Heart right ventricle (tissue), 16 donors: ENCODE measurements at regions not wholly inside any gene's neighbourhood (a gene's known extent, or its start where the extent isn't known, plus 50 kb on each side); places are given as distances from the start of the nearest gene placed in this dataset.

Source experiments
- ATAC-seq, 8 donors: fragments of 200-7000 bp; cut with Tn5 transposase; one replicate each; pipeline ENCODE4 v1.9.1; 2020; ENCODE audit warnings: mild to moderate bottlenecking in 8 of 8, moderate library complexity in 8 of 8, moderate number of reproducible peaks in 1 of 8
- DNase-seq, 2 donors: peaks; one replicate each; pipeline ENCODE4 v3.0.0-alpha.2; 2020
- H3K27ac ChIP-seq, 10 donors: fragments of 200-600 bp; sonication (generic) in 2 of 10; one replicate each; pipeline versions ENCODE4 v1.5.0 to v1.8.0; 2020 to 2022; ENCODE audit warnings: mild to moderate bottlenecking in 3 of 10
- H3K27me3 ChIP-seq, 7 donors: fragments of 200-600 bp; one replicate each; pipeline ENCODE4 v1.8.0; 2021 to 2022; ENCODE audit warnings: mild to moderate bottlenecking in 2 of 7
- H3K36me3 ChIP-seq, 9 donors: fragments of 200-600 bp; sonication (generic) in 1 of 9; one replicate each; pipeline versions ENCODE4 v1.5.0 to v1.8.0; 2020 to 2022; ENCODE audit warnings: mild to moderate bottlenecking in 2 of 9
- H3K4me1 ChIP-seq, 9 donors: fragments of 200-600 bp; sonication (generic) in 1 of 9; one replicate each; pipeline versions ENCODE4 v1.5.0 to v1.8.0; 2020 to 2022; ENCODE audit warnings: mild to moderate bottlenecking in 4 of 9
- H3K4me3 ChIP-seq, 10 donors: fragments of 200-600 bp; sonication (generic) in 2 of 10; one replicate each; pipeline versions ENCODE4 v1.5.0 to v1.8.0; 2020 to 2022; ENCODE audit warnings: mild to moderate bottlenecking in 7 of 10, moderate library complexity in 2 of 10
- H3K9me3 ChIP-seq, 11 donors: fragments of 200-600 bp in 10 of 11; sonication (generic) in 2 of 11; one replicate each; pipeline versions ENCODE4 v1.5.0 to v1.8.0; 2013 to 2022; ENCODE audit warnings: mild to moderate bottlenecking in 2 of 11, control low read depth in 1 of 11, moderate library complexity in 1 of 11
- CTCF ChIP-seq, 9 donors: fragments of 200-600 bp; sonication (generic) in 2 of 9; IDR thresholded peaks; one replicate each; pipeline versions ENCODE4 v1.5.0 to v1.8.0; 2021 to 2022; ENCODE audit warnings: antibody characterized with exemption in 9 of 9, mild to moderate bottlenecking in 5 of 9, moderate library complexity in 1 of 9
- WGBS, 2 donors: extraction: QIAGEN DNeasy Blood & Tissue Kit; methylation state at CpG; one replicate each; pipeline ENCODE4 v1.1.7; 2013; ENCODE audit warnings: inconsistent platforms in 1 of 2; 5-methylcytosine and 5-hydroxymethylcytosine counted together
- intact Hi-C, 10 donors: fragments of 100-400 bp; cut with DNase I; formaldehyde crosslinking; loops; one replicate each; pipeline versions ENCODE4 v1.11.1 to v1.14.2; 2022
- donor health status: Arrhythmogenic right ventricular cardiomyopathy.
- donor health status: ischemic (EF 13 %, LVEDD 7.1; RV severe dilation, severe dysfunction).
- donor health status: healthy with polysubstance abuse.
- donor health status: DM: no; HTN: yes; CAD: no.
- donor health status: DM: no; HTN: no; CAD: no.
- donor health status: ischemic (EF 25% LVEDD 6.9; RV normal size, moderate dysfunction).
- donor health status: ischemic (EF 25% LVEDD 5.7; RV mildly dilated, moderate dysfunction).
- donor health status: healthy.
- donor health status: DM: yes; HTN: yes; CAD: no.
- donor health status: Ischemic cardiomyopathy.
- donor health status: ischemic (EF 35%, LVEDD 5.7; RV mildly dilated, moderate dysfunction).
- donor health status: nonischemic (EF 11% LVEDD 7.7; RV severe dilation, severe dysfunction).
- donor health status: DM: yes; HTN: yes; CAD: no.
- donor health status: PGD.
- donor health status: ischemic (EF 29% LVEDD 5.4; RV normal size, mild dysfunction).
- donor health status: nonischemic (EF 23%, LVEDD 6.1; RV moderate dilation, normal function).

GRCh38 chr1:177864538-177865305 lies 105.1 kb downstream of the SEC16B start:
- intact Hi-C loops: no loop called here
- H3K27ac ChIP-seq: no peak overlapping the region
- DNase-seq: peak in 1 of 2 donors; percentile 12
- H3K9me3 ChIP-seq: peaks cover 0 to 5% (median 0%) of the 10 kb centered on the region in 11 donors
- no peaks in the 10 kb centered on the region for H3K36me3 ChIP-seq
- ATAC-seq: peak in 1 of 8 donors; percentile 34
- no peaks in the 10 kb centered on the region for H3K4me1 ChIP-seq
- 25 to 35% methylated on average over 2 of the region's 2 CpGs for WGBS, 2 donors
- no peak for TF ChIP-seq CTCF (IDR thresholded peaks at IDR 0.05)
- H3K27me3 ChIP-seq: no peaks in the 10 kb centered on the region
- H3K4me3 ChIP-seq: no peak overlapping the region

- H3K9me3 ChIP-seq: no peaks in the 10 kb centered on the region
- TF ChIP-seq CTCF (IDR thresholded peaks at IDR 0.05): no peak
- H3K4me3 ChIP-seq: no peak overlapping the region
- no peaks in the 10 kb centered on the region for H3K27me3 ChIP-seq
- no peaks in the 10 kb centered on the region for H3K4me1 ChIP-seq
- WGBS, 2 donors: 80 to 82% methylated on average over 4 of the region's 4 CpGs
- ATAC-seq (peak in 1 of 8 donors; percentile 29), DNase-seq (no peak)
- intact Hi-C loops: no loop called here
- H3K36me3 ChIP-seq: no peaks in the 10 kb centered on the region
- no peak overlapping the region for H3K27ac ChIP-seq
Measured at GRCh38 chr1:177863796-177864195, 106.1 kb downstream of the SEC16B start.

- no peaks in the 10 kb centered on the region for H3K9me3 ChIP-seq
- DNase-seq: no peak
- WGBS, 2 donors: 44 to 50% methylated on average over 2 of the region's 2 CpGs
- no peaks in the 10 kb centered on the region for H3K27me3 ChIP-seq
- intact Hi-C loops: no loop called here
- peaks cover 0 to 6% (median 0%) of the 10 kb centered on the region in 9 donors for H3K4me1 ChIP-seq
- H3K4me3 ChIP-seq: no peak overlapping the region
- no peaks in the 10 kb centered on the region for H3K36me3 ChIP-seq
- no peak overlapping the region for H3K27ac ChIP-seq
- no peak for ATAC-seq
- TF ChIP-seq CTCF (IDR thresholded peaks at IDR 0.05): no peak
Measured at GRCh38 chr1:177862916-177863315, 106.9 kb downstream of the SEC16B start.

GRCh38 chr1:177859572-177859971 lies 110.3 kb downstream of the SEC16B start:
- no peaks in the 10 kb centered on the region for H3K36me3 ChIP-seq
- no peaks in the 10 kb centered on the region for H3K27me3 ChIP-seq
- 77 to 88% methylated on average over 2 of the region's 2 CpGs for WGBS, 2 donors
- peaks cover 0 to 6% (median 0%) of the 10 kb centered on the region in 9 donors for H3K4me1 ChIP-seq
- intact Hi-C loops: no loop called here
- DNase-seq: no peak
- no peak overlapping the region for H3K27ac ChIP-seq
- no peak for ATAC-seq
- TF ChIP-seq CTCF (IDR thresholded peaks at IDR 0.05): no peak
- H3K4me3 ChIP-seq: no peak overlapping the region
- no peaks in the 10 kb centered on the region for H3K9me3 ChIP-seq
